ENCODE measurements at regions not wholly inside any gene's neighbourhood (a gene's known extent, or its start where the extent isn't known, plus 50 kb on each side); places are given as distances from the start of the nearest gene placed in this dataset.
A peak's percentile ranks its signal among the peaks of the same experiment; 100 is the strongest.

- no peak for DNase-seq (ENCODE audit: low read depth)
- FAIRE-seq, result no peak
- TF ChIP-seq EZH2 (IDR thresholded peaks at IDR 0.05; ENCODE audit: insufficient read depth, low read length), result no peak
- TF ChIP-seq, protein P1, sequence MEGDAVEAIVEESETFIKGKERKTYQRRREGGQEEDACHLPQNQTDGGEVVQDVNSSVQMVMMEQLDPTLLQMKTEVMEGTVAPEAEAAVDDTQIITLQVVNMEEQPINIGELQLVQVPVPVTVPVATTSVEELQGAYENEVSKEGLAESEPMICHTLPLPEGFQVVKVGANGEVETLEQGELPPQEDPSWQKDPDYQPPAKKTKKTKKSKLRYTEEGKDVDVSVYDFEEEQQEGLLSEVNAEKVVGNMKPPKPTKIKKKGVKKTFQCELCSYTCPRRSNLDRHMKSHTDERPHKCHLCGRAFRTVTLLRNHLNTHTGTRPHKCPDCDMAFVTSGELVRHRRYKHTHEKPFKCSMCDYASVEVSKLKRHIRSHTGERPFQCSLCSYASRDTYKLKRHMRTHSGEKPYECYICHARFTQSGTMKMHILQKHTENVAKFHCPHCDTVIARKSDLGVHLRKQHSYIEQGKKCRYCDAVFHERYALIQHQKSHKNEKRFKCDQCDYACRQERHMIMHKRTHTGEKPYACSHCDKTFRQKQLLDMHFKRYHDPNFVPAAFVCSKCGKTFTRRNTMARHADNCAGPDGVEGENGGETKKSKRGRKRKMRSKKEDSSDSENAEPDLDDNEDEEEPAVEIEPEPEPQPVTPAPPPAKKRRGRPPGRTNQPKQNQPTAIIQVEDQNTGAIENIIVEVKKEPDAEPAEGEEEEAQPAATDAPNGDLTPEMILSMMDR (IDR thresholded peaks at IDR 0.05; ENCODE audit: insufficient read depth, low read depth, low read length), result no peak
- Histone ChIP-seq H3K4me1 (ENCODE audit: insufficient read depth, low read length) (no peaks in the 10 kb centered on the region), H3K4me2 (ENCODE audit: low read length) (no peak overlapping the region), H2AFZ (ENCODE audit: low read depth, low read length) (no peak overlapping the region), H4K20me1 (ENCODE audit: insufficient read depth, low read length) (no peaks in the 10 kb centered on the region), H3K27ac (ENCODE audit: low read depth, low read length) (no peak overlapping the region), H3K36me3 (ENCODE audit: insufficient read depth, low read length) (no peaks in the 10 kb centered on the region), H3K4me3 (ENCODE audit: insufficient read depth, low read depth, low read length) (no peak overlapping the region), H3K9me3 (ENCODE audit: insufficient read depth, low read depth, low read length) (no peaks in the 10 kb centered on the region), H3K27me3 (ENCODE audit: insufficient read depth, low read length) (peaks cover 2% of the 10 kb centered on the region), H3K79me2 (ENCODE audit: insufficient read depth, low read length) (no peaks in the 10 kb centered on the region), H3K9ac (ENCODE audit: low read length) (no peak overlapping the region)
- H3K36me3 Mint-ChIP-seq (ENCODE audit: low read depth, unreplicated experiment), result no peaks in the 10 kb centered on the region
- H3K4me1 Mint-ChIP-seq (ENCODE audit: low read depth, unreplicated experiment), result no peaks in the 10 kb centered on the region
- H3K27me3 Mint-ChIP-seq (ENCODE audit: low read depth, unreplicated experiment), result peaks cover 16% of the 10 kb centered on the region
- H3K27ac Mint-ChIP-seq (ENCODE audit: unreplicated experiment), result no peak overlapping the region
- no peak overlapping the region for H3K4me3 Mint-ChIP-seq (ENCODE audit: unreplicated experiment)
- no peaks in the 10 kb centered on the region for H3K9me3 Mint-ChIP-seq (ENCODE audit: unreplicated experiment)
Observed at GRCh38 chr6:27623103-27623502, 150.2 kb upstream of the ZNF184 start.

DNA sequence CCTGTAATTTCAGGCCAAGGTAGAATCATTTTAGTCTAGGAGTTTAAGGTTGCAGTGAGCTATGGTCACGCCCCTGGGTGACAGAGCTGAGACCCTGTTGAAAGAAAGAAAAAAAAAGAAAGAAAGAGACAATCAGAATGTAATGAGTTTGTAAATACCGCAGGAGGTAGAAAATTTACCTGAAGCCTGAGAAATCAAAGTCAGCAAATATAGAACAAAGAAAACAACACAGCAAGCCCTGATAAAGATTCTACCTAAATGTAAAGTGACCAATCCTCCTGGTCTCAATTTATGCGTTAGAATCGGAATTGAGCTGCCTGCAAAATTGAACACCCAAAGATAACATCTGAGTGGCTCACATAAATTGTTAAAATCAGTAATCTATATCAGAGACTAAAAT, 146.5 kb upstream of the ZNF184 start:
- Mint-ChIP-seq H3K27ac (ENCODE audit: unreplicated experiment) (no peak overlapping the region), H3K36me3 (ENCODE audit: low read depth, unreplicated experiment) (no peaks in the 10 kb centered on the region), H3K4me1 (ENCODE audit: low read depth, unreplicated experiment) (no peaks in the 10 kb centered on the region), H3K9me3 (ENCODE audit: unreplicated experiment) (no peaks in the 10 kb centered on the region), H3K27me3 (ENCODE audit: low read depth, unreplicated experiment) (peaks cover 11% of the 10 kb centered on the region), H3K4me3 (ENCODE audit: unreplicated experiment) (no peak overlapping the region)
- FAIRE-seq (no peak), DNase-seq (ENCODE audit: low read depth) (no peak)
- Histone ChIP-seq H3K27ac (ENCODE audit: low read depth, low read length) (no peak overlapping the region), H3K4me1 (ENCODE audit: insufficient read depth, low read length) (peaks cover 5% of the 10 kb centered on the region), H3K27me3 (ENCODE audit: insufficient read depth, low read length) (peaks cover under 1% of the 10 kb centered on the region), H3K9me3 (ENCODE audit: insufficient read depth, low read depth, low read length) (no peaks in the 10 kb centered on the region), H2AFZ (ENCODE audit: low read depth, low read length) (no peak overlapping the region), H3K4me3 (ENCODE audit: insufficient read depth, low read depth, low read length) (no peak overlapping the region), H3K9ac (ENCODE audit: low read length) (no peak overlapping the region), H3K79me2 (ENCODE audit: insufficient read depth, low read length) (no peaks in the 10 kb centered on the region), H3K4me2 (ENCODE audit: low read length) (no peak overlapping the region), H3K36me3 (ENCODE audit: insufficient read depth, low read length) (no peaks in the 10 kb centered on the region), H4K20me1 (ENCODE audit: insufficient read depth, low read length) (no peaks in the 10 kb centered on the region)
- TF ChIP-seq, protein P1 (IDR thresholded peaks at IDR 0.05; ENCODE audit: insufficient read depth, low read depth, low read length), result no peak
- no peak for TF ChIP-seq EZH2 (IDR thresholded peaks at IDR 0.05; ENCODE audit: insufficient read depth, low read length)

DNA sequence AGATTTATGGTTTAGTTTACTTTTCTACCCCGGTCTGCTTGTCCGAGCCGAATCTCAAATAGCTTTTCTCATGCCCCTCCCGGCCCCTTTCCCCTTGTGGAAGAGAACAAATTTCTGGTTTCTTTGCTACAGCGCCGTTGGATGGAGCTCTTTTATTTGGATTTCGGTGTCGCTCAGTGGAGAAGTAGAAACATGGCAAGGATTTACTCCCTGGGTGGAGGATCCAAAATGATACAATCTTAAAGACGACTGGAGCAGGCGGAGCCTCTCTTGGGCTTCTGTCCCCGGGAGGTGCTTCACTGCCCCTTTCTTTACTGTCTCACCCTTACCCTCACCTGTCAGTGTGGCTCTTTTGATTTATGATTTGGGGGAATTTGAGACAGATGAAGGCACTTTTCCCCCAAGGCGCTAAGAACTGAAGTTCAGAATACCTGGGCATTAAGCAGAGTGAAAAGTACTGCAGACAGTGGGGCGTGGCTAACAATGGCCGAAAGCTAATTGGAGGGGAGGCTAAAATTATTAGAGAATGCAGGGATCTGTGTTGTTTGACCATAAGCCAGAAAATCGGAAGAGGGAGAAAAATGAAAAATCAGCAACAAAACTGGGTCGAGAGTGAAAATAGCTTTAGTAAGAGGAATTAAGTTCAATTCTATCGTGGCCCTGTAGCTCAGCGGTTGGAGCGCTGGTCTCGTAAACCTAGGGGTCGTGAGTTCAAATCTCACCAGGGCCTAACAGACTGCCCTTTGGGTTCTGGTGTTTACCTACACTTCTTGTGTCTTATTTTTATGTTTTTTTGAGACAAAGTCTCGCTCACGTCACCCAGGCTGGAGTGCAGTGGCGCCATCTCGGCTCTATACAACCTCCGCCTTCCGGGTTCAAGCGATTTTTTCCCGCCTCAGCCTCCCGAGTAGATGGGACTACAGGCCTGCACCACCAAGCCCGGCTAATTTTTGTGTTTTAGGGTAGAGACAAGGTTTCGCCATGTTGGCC, 145.1 kb upstream of the ZNF184 start:
- DNase-seq (ENCODE audit: low read depth), result peak; percentile 44
- peak overlapping the region; percentile 50 for H3K9ac ChIP-seq (ENCODE audit: low read length)

More for the DNA sequence above, 145.1 kb upstream of the ZNF184 start:
- Mint-ChIP-seq H3K4me1 (ENCODE audit: low read depth, unreplicated experiment) (no peaks in the 10 kb centered on the region), H3K27ac (ENCODE audit: unreplicated experiment) (peak overlapping the region; percentile 34), H3K36me3 (ENCODE audit: low read depth, unreplicated experiment) (no peaks in the 10 kb centered on the region), H3K9me3 (ENCODE audit: unreplicated experiment) (no peaks in the 10 kb centered on the region), H3K27me3 (ENCODE audit: low read depth, unreplicated experiment) (peaks cover 7% of the 10 kb centered on the region), H3K4me3 (ENCODE audit: unreplicated experiment) (peak overlapping the region; percentile 88)
- FAIRE-seq, result no peak
- H3K4me3 ChIP-seq (ENCODE audit: insufficient read depth, low read depth, low read length), result peak overlapping the region; percentile 67
- no peaks in the 10 kb centered on the region for H3K9me3 ChIP-seq (ENCODE audit: insufficient read depth, low read depth, low read length)
- TF ChIP-seq EZH2 (IDR thresholded peaks at IDR 0.05; ENCODE audit: insufficient read depth, low read length), result no peak
- TF ChIP-seq, protein P1 (IDR thresholded peaks at IDR 0.05; ENCODE audit: insufficient read depth, low read depth, low read length), result no peak
- H4K20me1 ChIP-seq (ENCODE audit: insufficient read depth, low read length), result no peaks in the 10 kb centered on the region
- peaks cover 5% of the 10 kb centered on the region for H3K4me1 ChIP-seq (ENCODE audit: insufficient read depth, low read length)
- H3K27me3 ChIP-seq (ENCODE audit: insufficient read depth, low read length), result no peaks in the 10 kb centered on the region
- H3K36me3 ChIP-seq (ENCODE audit: insufficient read depth, low read length), result no peaks in the 10 kb centered on the region
- no peak overlapping the region for H3K27ac ChIP-seq (ENCODE audit: low read depth, low read length)
- H2AFZ ChIP-seq (ENCODE audit: low read depth, low read length), result peak overlapping the region; percentile 90
- peak overlapping the region; percentile 89 for H3K4me2 ChIP-seq (ENCODE audit: low read length)
- H3K79me2 ChIP-seq (ENCODE audit: insufficient read depth, low read length), result no peaks in the 10 kb centered on the region

Measured in astrocyte (in vitro differentiated cells and primary cell).